GM12878 (cell line): ENCODE measurements at regions not wholly inside any gene's neighbourhood (a gene's known extent, or its start where the extent isn't known, plus 50 kb on each side); places are given as distances from the start of the nearest gene placed in this dataset.

Source experiments
- ATAC-seq: fragments of 200-7000 bp; cut with Tn5 transposase; 3 replicates; pipeline ENCODE4 v1.9.1; 2020; ENCODE audit warnings: mild to moderate bottlenecking, moderate library complexity
- BruUV-seq: library from RNA; stranded (reverse); fragments of 400-500 nt; replicated peaks from 2 replicates; lab custom pipeline; 2021; lab: Mats Ljungman, UMichigan
- CTCF ChIA-PET: fragments of 300-600 bp; sonication (Branson Sonifier 250); formaldehyde crosslinking; extraction: SDS; loops from one replicate; lab custom pipeline; 2021; ENCODE audit warnings: inconsistent platforms; lab: Yijun Ruan, JAX
- POLR2A ChIA-PET: fragments of 350-600 bp; formaldehyde crosslinking; extraction: SDS; loops from one replicate; lab custom pipeline; 2021; ENCODE audit warnings: inconsistent platforms; lab: Charles Lee
- RAD21 ChIA-PET: fragments of 300-600 bp; sonication (Branson Sonifier 250); formaldehyde crosslinking; loops from one replicate; lab custom pipeline; 2023; ENCODE audit warnings: antibody characterized with exemption; ENCODE audit not compliant: unreplicated experiment; lab: Charles Lee
- SMC1A ChIA-PET: fragments of 300-600 bp; sonication (Branson Sonifier 250); formaldehyde crosslinking; loops from one replicate; lab custom pipeline; 2023; ENCODE audit not compliant: unreplicated experiment, uncharacterized antibody; lab: Charles Lee
- DNase-seq: peaks from one replicate; pipeline ENCODE4 v3.0.0-alpha.2; 2011; ENCODE audit warnings: low read depth, low spot score
- FAIRE-seq: peaks from 3 replicates; lab custom pipeline; 2011; peaks lifted over from hg19 to GRCh38; lab: Jason Lieb, UNC
- H2AFZ ChIP-seq: 2 replicates; pipeline ENCODE4 v1.6.0; 2011; ENCODE audit warnings: low read depth, low read length, control low read depth; ENCODE audit not compliant: control insufficient read depth
- H3K27ac ChIP-seq: 2 replicates; pipeline ENCODE4 v1.5.1; 2011; ENCODE audit warnings: control low read depth; ENCODE audit not compliant: control insufficient read depth, insufficient read depth
- H3K27me3 ChIP-seq, 2 experiments: replicated peaks in 1 of 2; 2 replicates each; pipeline versions ENCODE4 v1.6.0 to v1.6.1; 2011; ENCODE audit warnings: low read length in 1 of 2; ENCODE audit not compliant: control insufficient read depth in 2 of 2, insufficient read depth in 2 of 2
- H3K36me3 ChIP-seq, 2 experiments: 2 replicates each; pipeline ENCODE4 v1.5.1; 2011; ENCODE audit warnings: low read length in 1 of 2; ENCODE audit not compliant: control insufficient read depth in 2 of 2, insufficient read depth in 2 of 2
- H3K4me1 ChIP-seq: 2 replicates; pipeline ENCODE4 v1.6.1; 2011; ENCODE audit warnings: mild to moderate bottlenecking, low read length, moderate library complexity, mixed read lengths; ENCODE audit not compliant: control insufficient read depth, insufficient read depth
- H3K4me2 ChIP-seq: 2 replicates; pipeline ENCODE4 v1.6.0; 2011; ENCODE audit warnings: control low read depth; ENCODE audit not compliant: control insufficient read depth, insufficient read depth
- H3K4me3 ChIP-seq: fragments of 200-600 bp; sonication (generic); 2 replicates; pipeline ENCODE4 v1.5.1; 2016
- H3K79me2 ChIP-seq: 2 replicates; pipeline ENCODE4 v1.6.0; 2011; ENCODE audit warnings: low read length; ENCODE audit not compliant: control insufficient read depth, insufficient read depth
- H3K9ac ChIP-seq: 2 replicates; pipeline ENCODE4 v1.8.0; 2011; ENCODE audit warnings: low read length, control low read depth, mixed read lengths; ENCODE audit not compliant: control insufficient read depth, insufficient read depth
- H3K9me3 ChIP-seq: replicated peaks from 3 replicates; pipeline ENCODE4 v1.5.1; 2011; ENCODE audit warnings: mild to moderate bottlenecking, low read length; ENCODE audit not compliant: control insufficient read depth, insufficient read depth
- H4K20me1 ChIP-seq: 2 replicates; pipeline ENCODE4 v1.6.0; 2011; ENCODE audit not compliant: control insufficient read depth, insufficient read depth
- BCLAF1 ChIP-seq: fragments of 450-650 bp; IDR thresholded peaks from 2 replicates; pipeline ENCODE4 v1.6.1; 2017; ENCODE audit warnings: antibody characterized with exemption, mild to moderate bottlenecking, moderate library complexity
- BMI1 ChIP-seq: fragments of 450-650 bp; IDR thresholded peaks from 2 replicates; pipeline ENCODE4 v1.6.1; 2016; ENCODE audit warnings: mild to moderate bottlenecking, moderate library complexity, borderline replicate concordance
- CHD4 ChIP-seq: fragments of 200-600 bp; sonication (generic); IDR thresholded peaks from 2 replicates; pipeline ENCODE4 v1.6.1; 2016; ENCODE audit warnings: mild to moderate bottlenecking
- CREB1 ChIP-seq: IDR thresholded peaks from 2 replicates; pipeline ENCODE4 v1.6.1; 2012; ENCODE audit warnings: low read depth, mild to moderate bottlenecking, inconsistent platforms
- EP300 ChIP-seq, 2 experiments: fragments of 150-350 bp in 1 of 2; IDR thresholded peaks; 2 replicates each; pipeline ENCODE4 v1.6.1; 2011 to 2012; ENCODE audit warnings: low read depth in 2 of 2, low read length in 2 of 2, borderline replicate concordance in 1 of 2, improper control_type of control experiment in 1 of 2, inconsistent platforms in 1 of 2; ENCODE audit not compliant: control insufficient read depth in 1 of 2
- FOXK2 ChIP-seq: fragments of 450-650 bp; IDR thresholded peaks from 2 replicates; pipeline ENCODE4 v1.6.1; 2017; ENCODE audit warnings: mild to moderate bottlenecking, moderate library complexity
- HDAC6 ChIP-seq: fragments of 200-600 bp; sonication (generic); IDR thresholded peaks from one replicate; pipeline ENCODE4 v1.8.0; 2017; ENCODE audit warnings: antibody characterized with exemption; ENCODE audit not compliant: unreplicated experiment
- IKZF1 ChIP-seq: fragments of 450-650 bp; conservative IDR thresholded peaks from 2 replicates; pipeline ENCODE4 v1.6.1; 2017; ENCODE audit warnings: antibody characterized with exemption, mild to moderate bottlenecking
- IRF3 ChIP-seq: fragments of 450-650 bp; IDR thresholded peaks from 2 replicates; pipeline ENCODE4 v1.6.1; 2014; ENCODE audit warnings: mild to moderate bottlenecking
- KDM1A ChIP-seq: fragments of 200-600 bp; sonication (generic); IDR thresholded peaks from 2 replicates; pipeline ENCODE4 v1.6.1; 2016; ENCODE audit warnings: borderline replicate concordance
- NFXL1 ChIP-seq: fragments of 450-650 bp; IDR thresholded peaks from 2 replicates; pipeline ENCODE4 v1.6.1; 2017; ENCODE audit warnings: antibody characterized with exemption, mild to moderate bottlenecking, borderline replicate concordance
- PAX8 ChIP-seq: fragments of 450-650 bp; IDR thresholded peaks from 2 replicates; pipeline ENCODE4 v1.6.1; 2017; ENCODE audit warnings: mild to moderate bottlenecking, moderate library complexity
- PML ChIP-seq: IDR thresholded peaks from 2 replicates; pipeline ENCODE4 v1.6.1; 2012; ENCODE audit warnings: low read length, inconsistent platforms
- SMAD1 ChIP-seq: fragments of 450-650 bp; IDR thresholded peaks from 2 replicates; pipeline ENCODE4 v1.6.1; 2018; ENCODE audit warnings: mild to moderate bottlenecking, low read depth; ENCODE audit not compliant: partially characterized antibody
- SRF ChIP-seq, 2 experiments: IDR thresholded peaks; 2 replicates each; pipeline ENCODE4 v1.6.1; 2011; ENCODE audit warnings: low read depth in 2 of 2, low read length in 2 of 2, mild to moderate bottlenecking in 1 of 2, moderate library complexity in 1 of 2
- USF2 ChIP-seq: IDR thresholded peaks from 2 replicates; pipeline ENCODE4 v1.6.1; 2011; ENCODE audit warnings: low read depth, low read length, improper control_type of control experiment, borderline replicate concordance
- ZBED1 ChIP-seq: IDR thresholded peaks from 2 replicates; pipeline ENCODE4 v1.6.1; 2016; ENCODE audit warnings: borderline replicate concordance
- WGBS: methylation state at CpG from one replicate; pipeline ENCODE4 v1.1.6; 2016; ENCODE audit warnings: low lambda C conversion rate; ENCODE audit not compliant: insufficient replicate concordance, insufficient coverage; ENCODE audit errors: missing lambda C conversion rate; 5-methylcytosine and 5-hydroxymethylcytosine counted together
- in situ Hi-C: fragments of 300-500 bp; cut with MboI; formaldehyde crosslinking; loops from 9 replicates; pipeline ENCODE4 v1.14.3; 2018; ENCODE audit warnings: mixed read lengths
- intact Hi-C: fragments of 100-400 bp; cut with micrococcal nuclease; formaldehyde crosslinking; loops from one replicate; pipeline ENCODE4 v1.14.2; 2022; ENCODE audit not compliant: unreplicated experiment
- TF ChIP-seq, protein P1 (sequence below): fragments of 450-650 bp; IDR thresholded peaks from 2 replicates; pipeline ENCODE4 v1.6.1; 2017; ENCODE audit warnings: mild to moderate bottlenecking, moderate library complexity

DNA sequence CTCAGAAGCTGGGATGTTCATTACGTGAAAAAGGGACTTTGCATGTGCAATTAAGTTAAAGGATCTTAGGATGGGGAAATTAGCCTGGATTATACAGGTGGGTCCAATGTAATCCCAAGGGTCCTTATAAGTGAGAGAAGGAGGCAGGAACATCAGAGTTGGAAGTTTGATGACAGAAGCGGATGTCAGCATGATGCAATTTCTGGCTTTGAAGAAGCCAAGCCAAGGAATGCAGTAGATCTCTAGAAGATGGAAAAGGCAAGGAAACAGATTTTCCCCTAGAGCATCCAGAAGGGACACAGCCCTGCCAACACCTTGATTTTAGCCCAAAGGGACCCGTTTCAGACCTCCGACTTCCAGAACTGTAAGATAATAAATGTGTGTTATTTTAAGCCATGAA, 136.4 kb downstream of the LNPK start:
- in situ Hi-C loops (no loop called here), intact Hi-C loops (no loop called here)
- Histone ChIP-seq H2AFZ (no peak overlapping the region), H3K27ac (no peak overlapping the region), H3K27me3 (no peaks in the 10 kb centered on the region), H4K20me1 (no peaks in the 10 kb centered on the region)
- BruUV-seq = no TSS peak
- DNase-seq = no peak
- 14% methylated on average over 4 of the region's 4 CpGs for WGBS
- no peak for TF ChIP-seq IRF3
- TF ChIP-seq BCLAF1 = no peak
- TF ChIP-seq SRF (IDR thresholded peaks at IDR 0.05; ENCODE audit: low read depth in 2 of 2, low read length in 2 of 2) = no peak
- no peak for TF ChIP-seq SMAD1
- TF ChIP-seq BMI1 = no peak
- no peak for TF ChIP-seq NFXL1
- no peak for TF ChIP-seq ZBED1
- TF ChIP-seq HDAC6 = no peak
- TF ChIP-seq EP300 (IDR thresholded peaks at IDR 0.05; ENCODE audit: borderline replicate concordance in 1 of 2, control insufficient read depth in 1 of 2, low read depth in 2 of 2, low read length in 2 of 2) = no peak
- TF ChIP-seq PML = no peak
- TF ChIP-seq PAX8 = no peak
- no peak for TF ChIP-seq CREB1
- TF ChIP-seq USF2 = no peak
- TF ChIP-seq, protein P1, sequence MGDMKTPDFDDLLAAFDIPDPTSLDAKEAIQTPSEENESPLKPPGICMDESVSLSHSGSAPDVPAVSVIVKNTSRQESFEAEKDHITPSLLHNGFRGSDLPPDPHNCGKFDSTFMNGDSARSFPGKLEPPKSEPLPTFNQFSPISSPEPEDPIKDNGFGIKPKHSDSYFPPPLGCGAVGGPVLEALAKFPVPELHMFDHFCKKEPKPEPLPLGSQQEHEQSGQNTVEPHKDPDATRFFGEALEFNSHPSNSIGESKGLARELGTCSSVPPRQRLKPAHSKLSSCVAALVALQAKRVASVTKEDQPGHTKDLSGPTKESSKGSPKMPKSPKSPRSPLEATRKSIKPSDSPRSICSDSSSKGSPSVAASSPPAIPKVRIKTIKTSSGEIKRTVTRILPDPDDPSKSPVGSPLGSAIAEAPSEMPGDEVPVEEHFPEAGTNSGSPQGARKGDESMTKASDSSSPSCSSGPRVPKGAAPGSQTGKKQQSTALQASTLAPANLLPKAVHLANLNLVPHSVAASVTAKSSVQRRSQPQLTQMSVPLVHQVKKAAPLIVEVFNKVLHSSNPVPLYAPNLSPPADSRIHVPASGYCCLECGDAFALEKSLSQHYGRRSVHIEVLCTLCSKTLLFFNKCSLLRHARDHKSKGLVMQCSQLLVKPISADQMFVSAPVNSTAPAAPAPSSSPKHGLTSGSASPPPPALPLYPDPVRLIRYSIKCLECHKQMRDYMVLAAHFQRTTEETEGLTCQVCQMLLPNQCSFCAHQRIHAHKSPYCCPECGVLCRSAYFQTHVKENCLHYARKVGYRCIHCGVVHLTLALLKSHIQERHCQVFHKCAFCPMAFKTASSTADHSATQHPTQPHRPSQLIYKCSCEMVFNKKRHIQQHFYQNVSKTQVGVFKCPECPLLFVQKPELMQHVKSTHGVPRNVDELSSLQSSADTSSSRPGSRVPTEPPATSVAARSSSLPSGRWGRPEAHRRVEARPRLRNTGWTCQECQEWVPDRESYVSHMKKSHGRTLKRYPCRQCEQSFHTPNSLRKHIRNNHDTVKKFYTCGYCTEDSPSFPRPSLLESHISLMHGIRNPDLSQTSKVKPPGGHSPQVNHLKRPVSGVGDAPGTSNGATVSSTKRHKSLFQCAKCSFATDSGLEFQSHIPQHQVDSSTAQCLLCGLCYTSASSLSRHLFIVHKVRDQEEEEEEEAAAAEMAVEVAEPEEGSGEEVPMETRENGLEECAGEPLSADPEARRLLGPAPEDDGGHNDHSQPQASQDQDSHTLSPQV = no peak
- TF ChIP-seq IKZF1 = no peak
- TF ChIP-seq FOXK2 = no peak
- TF ChIP-seq KDM1A = no peak
- TF ChIP-seq CHD4 = no peak
- TF ChIP-seq, all 136 proteins: peak for 0
- no peaks in the 10 kb centered on the region for H3K4me1 ChIP-seq
- H3K9me3 ChIP-seq = no peaks in the 10 kb centered on the region
- H3K36me3 ChIP-seq = no peaks in the 10 kb centered on the region
- ChIA-PET RAD21 (no interaction called here), POLR2A (no interaction called here), SMC1A (no interaction called here), CTCF (no interaction called here)
- FAIRE-seq (no peak), ATAC-seq (no peak)
- no peak overlapping the region for H3K4me3 ChIP-seq
- no peak overlapping the region for H3K4me2 ChIP-seq
- no peaks in the 10 kb centered on the region for H3K79me2 ChIP-seq
- no peak overlapping the region for H3K9ac ChIP-seq
